ENCODE measurements at regions not wholly inside any gene's neighbourhood (a gene's known extent, or its start where the extent isn't known, plus 50 kb on each side); places are given as distances from the start of the nearest gene placed in this dataset.

DNA sequence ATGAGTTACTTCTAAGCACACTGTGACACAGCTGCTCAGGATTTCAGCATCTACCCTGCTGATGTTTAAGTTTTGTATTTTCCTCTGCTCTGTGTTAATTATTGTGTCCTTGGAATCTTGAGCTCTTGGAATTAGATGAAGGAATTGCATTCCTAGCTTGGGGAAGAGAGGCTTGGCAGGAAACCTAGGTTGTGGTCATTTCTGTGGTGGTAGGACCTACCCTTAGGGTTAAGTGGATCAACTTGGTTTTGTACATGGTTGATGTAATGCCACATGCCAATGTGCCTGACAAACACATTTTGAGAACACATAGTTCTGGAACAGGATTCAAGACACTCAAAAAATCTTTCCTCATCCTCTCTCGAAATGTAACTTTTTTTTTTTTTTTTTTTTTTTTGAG is 264.5 kb upstream of the MEX3C start:
- no peak for TF ChIP-seq POLR2A (IDR thresholded peaks at IDR 0.05; ENCODE audit: low read depth)
- no peak for TF ChIP-seq POLR2AphosphoS5 (IDR thresholded peaks at IDR 0.05)

Data from esophagus muscularis mucosa (tissue), 2 donors.